A549 (cell line): ENCODE measurements at regions not wholly inside any gene's neighbourhood (a gene's known extent, or its start where the extent isn't known, plus 50 kb on each side); places are given as distances from the start of the nearest gene placed in this dataset.

Experiments
- ATAC-seq, 2 experiments: fragments of 200-7000 bp in 1 of 2; fragments of >200 bp in 1 of 2; cut with Nextera tagmentation in 1 of 2; cut with Tn5 transposase in 1 of 2; 3 replicates each; pipeline versions ENCODE4 v1.8.0 to v1.9.1; 2018 to 2020; ENCODE audit warnings: mild to moderate bottlenecking in 1 of 2, moderate library complexity in 1 of 2
- CTCF ChIA-PET: fragments of 300-600 bp; sonication (Branson Sonifier 250); formaldehyde crosslinking; extraction: SDS; loops from one replicate; lab custom pipeline; 2021; ENCODE audit warnings: antibody characterized with exemption, inconsistent platforms; lab: Yijun Ruan, JAX
- POLR2A ChIA-PET: fragments of 350-600 bp; formaldehyde crosslinking; extraction: SDS; loops from one replicate; lab custom pipeline; 2021; ENCODE audit warnings: antibody characterized with exemption, inconsistent platforms; lab: Yijun Ruan, JAX
- DNase-seq, 2 experiments: peaks; one replicate each; pipeline versions ENCODE4 v3.0.0 to v3.0.0-alpha.2; 2011 to 2016; ENCODE audit warnings: low read depth in 1 of 2, low spot score in 1 of 2
- FAIRE-seq: peaks from 2 replicates; lab custom pipeline; 2011; peaks lifted over from hg19 to GRCh38; lab: Jason Lieb, UNC
- H3K27ac ChIP-seq, 2 experiments: fragments of >200 bp; sonication (Bioruptor Twin); formaldehyde crosslinking; 3 replicates each; pipeline ENCODE4 v1.5.1; 2016 to 2017
- H3K4me1 ChIP-seq: fragments of >200 bp; sonication (Bioruptor Twin); formaldehyde crosslinking; 3 replicates; pipeline ENCODE4 v1.6.1; 2016
- H3K4me2 ChIP-seq: fragments of >200 bp; sonication (Bioruptor Twin); formaldehyde crosslinking; 3 replicates; pipeline ENCODE4 v1.6.1; 2016
- H3K4me3 ChIP-seq: fragments of >200 bp; sonication (Bioruptor Twin); formaldehyde crosslinking; 3 replicates; pipeline ENCODE4 v1.5.1; 2016
- H3K9me3 ChIP-seq: fragments of >200 bp; sonication (Bioruptor Twin); formaldehyde crosslinking; 3 replicates; pipeline ENCODE4 v1.6.1; 2016
- EHF ChIP-seq: fragments of 250-450 bp; sonication (Bioruptor Pico); IDR thresholded peaks from 2 replicates; pipeline ENCODE4 v1.5.0; 2020; ENCODE audit warnings: mild to moderate bottlenecking
- ESRRA ChIP-seq: fragments of 150-350 bp; IDR thresholded peaks from 2 replicates; pipeline ENCODE4 v1.6.1; 2014; ENCODE audit warnings: mild to moderate bottlenecking, low read length, borderline replicate concordance
- FOXS1 ChIP-seq: fragments of 250-450 bp; sonication (Bioruptor Pico); IDR thresholded peaks from 2 replicates; pipeline ENCODE4 v1.5.0; 2020; ENCODE audit warnings: mild to moderate bottlenecking, moderate library complexity
- HDAC2 ChIP-seq: fragments of 200-600 bp; sonication (generic); IDR thresholded peaks from 2 replicates; pipeline ENCODE4 v1.6.1; 2016
- HOXA7 ChIP-seq: fragments of 250-450 bp; sonication (Bioruptor Pico); IDR thresholded peaks from 2 replicates; pipeline ENCODE4 v1.5.0; 2020; ENCODE audit warnings: mild to moderate bottlenecking, moderate library complexity
- HOXB13 ChIP-seq: fragments of 250-450 bp; sonication (Bioruptor Pico); IDR thresholded peaks from 2 replicates; pipeline ENCODE4 v1.5.0; 2020; ENCODE audit warnings: low read depth, mild to moderate bottlenecking, moderate library complexity
- KDM1A ChIP-seq: fragments of 200-600 bp; sonication (generic); IDR thresholded peaks from 2 replicates; pipeline ENCODE4 v1.6.1; 2016; ENCODE audit warnings: low read depth, mild to moderate bottlenecking
- KDM5A ChIP-seq: fragments of 200-600 bp; sonication (generic); IDR thresholded peaks from 2 replicates; pipeline ENCODE4 v1.6.1; 2016; ENCODE audit warnings: antibody characterized with exemption, mild to moderate bottlenecking
- MAFK ChIP-seq: fragments of 450-650 bp; IDR thresholded peaks from 2 replicates; pipeline ENCODE4 v1.6.1; 2014; ENCODE audit not compliant: partially characterized antibody
- MAZ ChIP-seq: fragments of 150-350 bp; IDR thresholded peaks from 2 replicates; pipeline ENCODE4 v1.6.1; 2014; ENCODE audit warnings: antibody characterized with exemption, low read depth, low read length, borderline replicate concordance
- NPAS2 ChIP-seq: fragments of 250-450 bp; sonication (Bioruptor Pico); IDR thresholded peaks from 2 replicates; pipeline ENCODE4 v1.8.0; 2022; ENCODE audit warnings: mild to moderate bottlenecking, moderate library complexity, borderline replicate concordance
- NR3C1 ChIP-seq: fragments of >200 bp; sonication (Bioruptor Twin); formaldehyde crosslinking; IDR thresholded peaks from 3 replicates; pipeline ENCODE4 v1.6.1; 2017
- POLR2A ChIP-seq: IDR thresholded peaks from 2 replicates; pipeline ENCODE4 v1.6.1; 2012; ENCODE audit warnings: mild to moderate bottlenecking, low read length
- POLR2AphosphoS2 ChIP-seq: conservative IDR thresholded peaks from 2 replicates; pipeline ENCODE4 v1.6.1; 2012; ENCODE audit warnings: low read length, improper control_type of control experiment, inconsistent platforms
- RAD21 ChIP-seq, 2 experiments: fragments of >200 bp in 1 of 2; sonication (Bioruptor Twin) in 1 of 2; formaldehyde crosslinking in 1 of 2; IDR thresholded peaks in 1 of 2; conservative IDR thresholded peaks in 1 of 2; 2 replicates in 1 of 2; 3 replicates in 1 of 2; pipeline ENCODE4 v1.6.1; 2012 to 2018; ENCODE audit warnings: inconsistent platforms in 1 of 2
- RCOR1 ChIP-seq: fragments of 150-350 bp; IDR thresholded peaks from 2 replicates; pipeline ENCODE4 v1.6.1; 2014; ENCODE audit warnings: antibody characterized with exemption, low read length, low read depth
- RFX5 ChIP-seq: fragments of 450-650 bp; IDR thresholded peaks from 2 replicates; pipeline ENCODE4 v1.7.1; 2014; ENCODE audit warnings: antibody characterized with exemption, mild to moderate bottlenecking, moderate library complexity
- RNF2 ChIP-seq: fragments of 200-600 bp; sonication (generic); IDR thresholded peaks from 2 replicates; pipeline ENCODE4 v1.6.1; 2016; ENCODE audit warnings: low read depth, mild to moderate bottlenecking, antibody characterized with exemption, moderate library complexity, borderline replicate concordance
- SREBF2 ChIP-seq: fragments of 450-650 bp; IDR thresholded peaks from 2 replicates; pipeline ENCODE4 v1.6.1; 2014; ENCODE audit warnings: mild to moderate bottlenecking, moderate library complexity
- TFCP2L1 ChIP-seq: fragments of 250-450 bp; sonication (Bioruptor Pico); IDR thresholded peaks from 2 replicates; pipeline ENCODE4 v1.5.0; 2021; ENCODE audit warnings: mild to moderate bottlenecking
- WGBS: methylation state at CpG from one replicate; pipeline ENCODE4 v1.1.6; 2017; ENCODE audit errors: missing lambda C conversion rate; 5-methylcytosine and 5-hydroxymethylcytosine counted together
- TF ChIP-seq, protein P1 (sequence below): IDR thresholded peaks from 2 replicates; pipeline ENCODE4 v1.6.1; 2012

GRCh38 chr6:150651808-150652470, 52.3 kb downstream of the PLEKHG1 start:
- no peak for ATAC-seq
- no peak for DNase-seq
- Histone ChIP-seq H3K4me2 (no peak overlapping the region), H3K4me1 (no peaks in the 10 kb centered on the region), H3K9me3 (no peaks in the 10 kb centered on the region), H3K4me3 (no peak overlapping the region), H3K27ac (no peak overlapping the region)
- 79% methylated on average over 6 of the region's 6 CpGs for WGBS
- FAIRE-seq: no peak
- TF ChIP-seq SREBF2 (no peak), NPAS2 (CRISPR knock-in tag) (no peak), TFCP2L1 (no peak), MAZ (no peak), ESRRA (no peak), NR3C1 (no peak), HOXB13 (CRISPR knock-in tag) (no peak), FOXS1 (no peak), RAD21 (conservative IDR thresholded peaks at IDR 0.05 in 1 of 2, IDR thresholded peaks at IDR 0.05 in 1 of 2) (no peak), POLR2AphosphoS2 (no peak), MAFK (no peak), KDM5A (no peak), KDM1A (no peak), HDAC2 (no peak), HOXA7 (CRISPR knock-in tag) (no peak)
- TF ChIP-seq, protein P1, sequence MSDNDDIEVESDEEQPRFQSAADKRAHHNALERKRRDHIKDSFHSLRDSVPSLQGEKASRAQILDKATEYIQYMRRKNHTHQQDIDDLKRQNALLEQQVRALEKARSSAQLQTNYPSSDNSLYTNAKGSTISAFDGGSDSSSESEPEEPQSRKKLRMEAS: no peak
- CTCF ChIA-PET: no interaction called here
- POLR2A ChIA-PET: no interaction called here

DNA sequence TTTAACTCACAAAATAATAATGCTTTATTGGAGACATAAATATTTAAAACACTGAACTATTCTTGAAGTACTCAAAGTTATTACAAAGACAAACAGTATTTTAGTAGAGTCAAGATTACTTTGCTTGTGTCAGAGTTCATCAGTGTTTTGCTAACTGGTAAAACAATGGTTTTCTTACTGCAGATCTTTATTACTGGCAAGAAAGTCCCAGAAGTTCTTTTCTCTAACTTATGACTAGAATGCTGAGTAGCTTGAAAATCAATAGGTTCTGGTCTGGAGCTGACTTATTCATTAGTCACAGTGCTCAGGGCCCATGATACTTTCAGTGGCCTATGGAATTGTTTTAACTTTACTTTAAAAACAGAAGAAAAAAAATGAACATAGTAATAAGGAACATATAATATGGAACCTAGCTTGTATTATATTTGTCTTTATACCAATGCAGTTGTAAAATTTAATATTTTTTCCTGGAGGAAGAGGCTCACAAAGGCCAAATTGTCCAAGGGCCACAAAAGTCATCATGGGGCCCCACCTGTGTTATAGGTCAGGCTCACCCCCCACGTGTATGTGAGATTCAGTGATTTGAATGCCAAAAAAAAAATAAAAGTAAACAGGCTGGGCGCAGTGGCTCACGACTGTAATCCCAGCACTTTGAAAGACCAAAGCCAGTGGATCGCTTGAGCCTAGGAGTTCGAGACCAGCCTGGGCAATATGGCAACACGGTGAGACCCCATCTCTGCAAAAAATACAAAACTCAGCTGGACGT, 53.3 kb downstream of the PLEKHG1 start:
- FAIRE-seq: no peak
- no peak for ATAC-seq
- POLR2A ChIA-PET: no interaction called here

DNA sequence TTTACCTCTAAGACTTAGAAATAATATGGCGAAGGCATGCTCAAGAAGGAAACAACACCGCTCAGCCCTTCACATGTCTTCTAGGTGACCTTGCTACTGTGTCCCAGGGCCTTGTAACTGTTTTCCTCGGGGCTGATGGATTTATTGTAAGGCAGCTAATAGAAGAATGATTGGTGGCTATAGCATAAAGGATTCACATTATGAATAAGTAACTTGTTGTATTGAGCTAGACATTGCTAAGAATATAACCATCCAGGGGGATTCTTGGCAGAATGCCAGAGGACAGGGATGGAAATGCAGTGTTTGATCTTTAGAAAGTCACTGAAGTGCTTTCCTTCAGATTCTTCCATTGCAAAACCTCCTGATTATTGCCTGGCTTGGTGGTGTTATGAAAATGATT, 54.9 kb downstream of the PLEKHG1 start:
- no peak overlapping the region for H3K27ac ChIP-seq
- H3K4me2 ChIP-seq: no peak overlapping the region
- H3K9me3 ChIP-seq: no peaks in the 10 kb centered on the region
- no peak for DNase-seq
- POLR2A ChIA-PET: no interaction called here
- WGBS: 54% methylated on average over 3 of the region's 3 CpGs
- no peak overlapping the region for H3K4me3 ChIP-seq
- no peak for TF ChIP-seq RNF2
- FAIRE-seq: no peak
- CTCF ChIA-PET: no interaction called here
- no peak for ATAC-seq
- H3K4me1 ChIP-seq: no peaks in the 10 kb centered on the region

More for the DNA sequence above, 53.3 kb downstream of the PLEKHG1 start:
- Histone ChIP-seq H3K4me1 (no peaks in the 10 kb centered on the region), H3K4me2 (no peak overlapping the region), H3K27ac (no peak overlapping the region), H3K9me3 (no peaks in the 10 kb centered on the region), H3K4me3 (no peak overlapping the region)
- CTCF ChIA-PET: no interaction called here
- WGBS: 56% methylated on average over 7 of the region's 7 CpGs
- no peak for TF ChIP-seq EHF (CRISPR knock-in tag)
- no peak for TF ChIP-seq RFX5
- no peak for DNase-seq

DNA sequence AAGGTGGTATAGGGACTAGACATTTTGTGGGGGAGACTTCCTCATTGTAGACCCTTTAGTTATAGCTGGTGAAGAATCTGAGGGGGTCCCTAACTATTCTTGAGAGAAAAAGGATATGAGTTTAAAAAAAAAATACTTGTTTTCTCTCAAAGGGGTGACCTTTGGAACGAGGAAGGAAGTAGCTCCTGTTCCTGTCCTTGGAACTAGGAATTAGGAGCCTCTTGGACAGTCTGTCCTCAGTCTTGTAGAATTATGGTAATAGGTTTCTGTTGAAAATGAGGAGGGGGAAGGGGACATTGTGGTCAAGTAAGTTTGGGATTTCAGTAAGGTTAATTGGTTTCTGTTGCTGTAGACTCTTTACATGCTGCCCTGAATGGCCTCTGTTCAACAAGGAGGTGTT, 56.5 kb downstream of the PLEKHG1 start:
- Histone ChIP-seq H3K27ac (no peak overlapping the region), H3K4me3 (no peak overlapping the region), H3K9me3 (no peaks in the 10 kb centered on the region), H3K4me2 (no peak overlapping the region), H3K4me1 (no peaks in the 10 kb centered on the region)
- DNase-seq (no peak), ATAC-seq (no peak), FAIRE-seq (no peak)
- TF ChIP-seq HOXB13 (CRISPR knock-in tag): no peak
- TF ChIP-seq POLR2A: no peak
- no peak for TF ChIP-seq RCOR1
- WGBS: 12% methylated on average over 1 of the region's 1 CpG
- CTCF ChIA-PET: interaction anchor here (1.1 kb wide), 1 partner anchor 11 kb away, joined by 3 read pairs; no protein-coding TSS in a partner anchor
- POLR2A ChIA-PET: no interaction called here
